ENCODE measurements at regions not wholly inside any gene's neighbourhood (a gene's known extent, or its start where the extent isn't known, plus 50 kb on each side); places are given as distances from the start of the nearest gene placed in this dataset.

- H3K4me1 ChIP-seq = no peaks in the 10 kb centered on the region
- intact Hi-C loops (cut with DNase I; ENCODE audit: low total_unique reads) = no loop called here
- 14 to 20% (median 18%) methylated on average over 4 of the region's 4 CpGs for WGBS, 5 donors
- no peaks in the 10 kb centered on the region for H3K36me3 ChIP-seq
- peaks cover 0 to 10% (median 2%) of the 10 kb centered on the region in 8 donors for H3K9me3 ChIP-seq
- H3K27ac ChIP-seq = no peak overlapping the region
- H3K4me3 ChIP-seq = no peak overlapping the region
- no peak for DNase-seq
- TF ChIP-seq, protein P1, sequence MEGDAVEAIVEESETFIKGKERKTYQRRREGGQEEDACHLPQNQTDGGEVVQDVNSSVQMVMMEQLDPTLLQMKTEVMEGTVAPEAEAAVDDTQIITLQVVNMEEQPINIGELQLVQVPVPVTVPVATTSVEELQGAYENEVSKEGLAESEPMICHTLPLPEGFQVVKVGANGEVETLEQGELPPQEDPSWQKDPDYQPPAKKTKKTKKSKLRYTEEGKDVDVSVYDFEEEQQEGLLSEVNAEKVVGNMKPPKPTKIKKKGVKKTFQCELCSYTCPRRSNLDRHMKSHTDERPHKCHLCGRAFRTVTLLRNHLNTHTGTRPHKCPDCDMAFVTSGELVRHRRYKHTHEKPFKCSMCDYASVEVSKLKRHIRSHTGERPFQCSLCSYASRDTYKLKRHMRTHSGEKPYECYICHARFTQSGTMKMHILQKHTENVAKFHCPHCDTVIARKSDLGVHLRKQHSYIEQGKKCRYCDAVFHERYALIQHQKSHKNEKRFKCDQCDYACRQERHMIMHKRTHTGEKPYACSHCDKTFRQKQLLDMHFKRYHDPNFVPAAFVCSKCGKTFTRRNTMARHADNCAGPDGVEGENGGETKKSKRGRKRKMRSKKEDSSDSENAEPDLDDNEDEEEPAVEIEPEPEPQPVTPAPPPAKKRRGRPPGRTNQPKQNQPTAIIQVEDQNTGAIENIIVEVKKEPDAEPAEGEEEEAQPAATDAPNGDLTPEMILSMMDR (IDR thresholded peaks at IDR 0.05 in 8 of 11, conservative IDR thresholded peaks at IDR 0.05 in 3 of 11) = no peak
- TF ChIP-seq POLR2AphosphoS5 (IDR thresholded peaks at IDR 0.05) (no peak), POLR2A (IDR thresholded peaks at IDR 0.05) (no peak)
- H3K27me3 ChIP-seq (replicated peaks in 1 of 7) = peaks cover 0 to 8% (median 0%) of the 10 kb centered on the region in 7 donors
Measured at GRCh38 chr14:66231820-66232219, 254.4 kb upstream of the CCDC196 start.

DNA sequence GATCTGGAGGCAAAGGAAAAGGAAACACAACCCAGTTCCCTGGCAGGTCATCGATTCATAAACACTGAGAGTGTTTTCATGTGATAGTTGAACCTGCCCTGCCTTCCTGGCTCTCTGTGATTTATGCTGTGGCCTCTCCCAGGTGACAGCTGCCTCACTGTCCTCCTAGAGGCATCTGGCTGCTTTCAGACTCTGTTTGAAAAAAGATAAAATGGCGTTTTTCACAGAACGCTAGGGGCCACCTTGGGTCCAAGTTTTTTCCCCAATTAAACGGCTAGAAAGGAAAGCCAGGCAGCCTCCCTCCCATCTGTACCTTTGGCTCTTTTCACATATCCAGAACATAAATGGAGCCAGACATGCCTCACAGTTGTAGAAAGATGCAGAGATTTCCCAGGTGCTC is 252.6 kb upstream of the CCDC196 start:
- TF ChIP-seq POLR2AphosphoS5 (IDR thresholded peaks at IDR 0.05) = no peak
- TF ChIP-seq POLR2A (IDR thresholded peaks at IDR 0.05) = no peak
- TF ChIP-seq, protein P1 (IDR thresholded peaks at IDR 0.05 in 8 of 11, conservative IDR thresholded peaks at IDR 0.05 in 3 of 11) = no peak
- 57 to 72% (median 68%) methylated on average over 4 of the region's 4 CpGs for WGBS, 5 donors
- DNase-seq = no peak

DNA sequence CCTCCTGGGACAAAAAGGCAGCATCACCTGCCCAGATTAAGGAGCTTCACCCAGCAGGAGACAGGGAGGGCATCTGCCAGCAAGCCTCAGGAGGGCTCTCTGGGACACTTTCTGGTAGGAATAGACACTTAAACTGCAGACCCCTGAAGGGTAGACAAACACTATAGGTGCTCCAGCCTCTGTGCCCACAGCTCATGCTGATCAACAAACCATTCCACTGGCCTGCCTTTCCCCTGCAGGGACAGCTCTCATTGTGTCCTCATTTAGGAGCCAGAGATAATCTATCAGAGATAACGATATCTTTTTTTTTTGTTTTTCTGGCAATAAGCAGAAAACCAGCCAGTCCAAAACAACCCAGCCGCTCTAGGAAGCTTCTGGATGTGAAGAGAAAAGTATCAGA is 251.8 kb upstream of the CCDC196 start:
- Histone ChIP-seq H3K4me1 (no peaks in the 10 kb centered on the region), H3K27ac (no peak overlapping the region), H3K36me3 (no peaks in the 10 kb centered on the region), H3K9me3 (no peaks in the 10 kb centered on the region), H3K4me3 (no peak overlapping the region), H3K27me3 (replicated peaks in 1 of 7) (peaks cover 0 to 8% (median 0%) of the 10 kb centered on the region in 7 donors)
- no peak for DNase-seq
- TF ChIP-seq POLR2AphosphoS5 (IDR thresholded peaks at IDR 0.05) (no peak), POLR2A (IDR thresholded peaks at IDR 0.05) (no peak)
- TF ChIP-seq, protein P1 (IDR thresholded peaks at IDR 0.05 in 8 of 11, conservative IDR thresholded peaks at IDR 0.05 in 3 of 11) = no peak
- WGBS, 5 donors = 82 to 89% (median 86%) methylated on average over 2 of the region's 2 CpGs
- intact Hi-C loops (cut with DNase I; ENCODE audit: low total_unique reads) = no loop called here

More for the DNA sequence above, 252.6 kb upstream of the CCDC196 start:
- no peaks in the 10 kb centered on the region for H3K4me1 ChIP-seq
- H3K27me3 ChIP-seq (replicated peaks in 1 of 7) = peaks cover 0 to 8% (median 0%) of the 10 kb centered on the region in 7 donors
- peaks cover 0 to 2% (median 0%) of the 10 kb centered on the region in 8 donors for H3K9me3 ChIP-seq
- H3K27ac ChIP-seq = no peak overlapping the region
- H3K4me3 ChIP-seq = no peak overlapping the region
- intact Hi-C loops (cut with DNase I; ENCODE audit: low total_unique reads) = no loop called here
- H3K36me3 ChIP-seq = no peaks in the 10 kb centered on the region

GRCh38 chr14:66237741-66238140 is 248.4 kb upstream of the CCDC196 start:
- Histone ChIP-seq H3K4me3 (no peak overlapping the region), H3K27me3 (replicated peaks in 1 of 7) (peaks cover 0 to 4% (median 0%) of the 10 kb centered on the region in 7 donors), H3K9me3 (no peaks in the 10 kb centered on the region), H3K27ac (no peak overlapping the region), H3K36me3 (no peaks in the 10 kb centered on the region), H3K4me1 (no peaks in the 10 kb centered on the region)
- intact Hi-C loops (cut with DNase I; ENCODE audit: low total_unique reads) = no loop called here
- TF ChIP-seq, protein P1 (IDR thresholded peaks at IDR 0.05 in 8 of 11, conservative IDR thresholded peaks at IDR 0.05 in 3 of 11) = no peak
- TF ChIP-seq POLR2A (IDR thresholded peaks at IDR 0.05) (no peak), POLR2AphosphoS5 (IDR thresholded peaks at IDR 0.05) (no peak)
- DNase-seq = no peak
- WGBS, 5 donors = 75 to 81% (median 79%) methylated on average over 4 of the region's 4 CpGs
